K562 (cell line): ENCODE measurements at regions not wholly inside any gene's neighbourhood (a gene's known extent, or its start where the extent isn't known, plus 50 kb on each side); places are given as distances from the start of the nearest gene placed in this dataset.
A peak's percentile ranks its signal among the peaks of the same experiment; 100 is the strongest.

Source experiments
- ASH1L ChIP-seq: fragments of 450-650 bp; IDR thresholded peaks from 2 replicates; pipeline ENCODE4 v1.6.1; 2018; ENCODE audit warnings: borderline replicate concordance, mild to moderate bottlenecking, low read depth; ENCODE audit not compliant: partially characterized antibody
- CCAR2 ChIP-seq: fragments of 200-400 bp; formaldehyde crosslinking; IDR thresholded peaks from 2 replicates; pipeline ENCODE4 v1.6.1; 2017; ENCODE audit warnings: mild to moderate bottlenecking, low read depth, low read length
- CSDE1 ChIP-seq, 2 experiments: fragments of 450-650 bp; IDR thresholded peaks; 2 replicates each; pipeline ENCODE4 v1.6.1; 2016; ENCODE audit warnings: mild to moderate bottlenecking in 1 of 2
- ELF2 ChIP-seq: fragments of 250-450 bp; sonication (Bioruptor Pico); IDR thresholded peaks from 2 replicates; pipeline ENCODE4 v1.5.0; 2021; ENCODE audit warnings: mild to moderate bottlenecking
- KDM1A ChIP-seq, 2 experiments: fragments of 450-650 bp; IDR thresholded peaks; 2 replicates each; pipeline ENCODE4 v1.6.1; 2016; ENCODE audit warnings: mild to moderate bottlenecking in 2 of 2
- MAZ ChIP-seq, 2 experiments: fragments of 450-650 bp in 1 of 2; sonication (generic) in 1 of 2; formaldehyde crosslinking; IDR thresholded peaks in 1 of 2; conservative IDR thresholded peaks in 1 of 2; 2 replicates each; pipeline versions ENCODE4 v1.4.0 to v1.5.0; 2020; ENCODE audit warnings: mild to moderate bottlenecking in 1 of 2, missing genetic modification reagents in 1 of 2
- NR2C1 ChIP-seq, 2 experiments: fragments of 450-650 bp; IDR thresholded peaks; 2 replicates each; pipeline ENCODE4 v1.6.1; 2017; ENCODE audit warnings: mild to moderate bottlenecking in 2 of 2, antibody characterized with exemption in 1 of 2, inconsistent platforms in 1 of 2, missing compliant biosample characterization in 1 of 2, missing genetic modification characterization in 1 of 2
- NR4A1 ChIP-seq, 2 experiments: fragments of 250-450 bp in 1 of 2; fragments of 450-650 bp in 1 of 2; sonication (Bioruptor Pico) in 1 of 2; IDR thresholded peaks; 2 replicates each; pipeline versions ENCODE4 v1.4.0 to v1.6.1; 2016 to 2020; ENCODE audit warnings: mild to moderate bottlenecking in 2 of 2, missing compliant biosample characterization in 1 of 2, missing genetic modification characterization in 1 of 2, moderate library complexity in 1 of 2
- PCBP2 ChIP-seq: fragments of 200-400 bp; formaldehyde crosslinking; IDR thresholded peaks from 2 replicates; pipeline ENCODE4 v1.6.1; 2018; ENCODE audit warnings: low read length, low read depth, mild to moderate bottlenecking, moderate library complexity; ENCODE audit not compliant: poor library complexity, severe bottlenecking
- POLR2G ChIP-seq: fragments of 200-400 bp; formaldehyde crosslinking; IDR thresholded peaks from 2 replicates; pipeline ENCODE4 v1.6.1; 2017; ENCODE audit warnings: low read depth, mild to moderate bottlenecking, antibody characterized with exemption, low read length, moderate library complexity
- SNRNP70 ChIP-seq: fragments of 200-400 bp; formaldehyde crosslinking; optimal IDR thresholded peaks from 2 replicates; pipeline ENCODE3; 2017; ENCODE audit warnings: low read depth, low read length
- SUPT5H ChIP-seq: fragments of 450-650 bp; IDR thresholded peaks from 2 replicates; pipeline ENCODE4 v1.6.1; 2016
- TAF15 ChIP-seq: fragments of 200-400 bp; formaldehyde crosslinking; IDR thresholded peaks from 2 replicates; pipeline ENCODE4 v1.6.1; 2017; ENCODE audit warnings: mild to moderate bottlenecking, low read depth, low read length, moderate library complexity
- U2AF1 ChIP-seq: fragments of 200-400 bp; formaldehyde crosslinking; optimal IDR thresholded peaks from 2 replicates; pipeline ENCODE3; 2017; ENCODE audit warnings: mild to moderate bottlenecking, low read depth, low read length, moderate library complexity
- ZNF146 ChIP-seq: IDR thresholded peaks from one replicate; pipeline ENCODE4 v1.6.1; 2018; ENCODE audit warnings: missing compliant biosample characterization; ENCODE audit not compliant: unreplicated experiment
- ZNF41 ChIP-seq: fragments of 250-450 bp; sonication (Bioruptor Pico); conservative IDR thresholded peaks from 2 replicates; pipeline ENCODE4 v1.4.0; 2020; ENCODE audit warnings: mild to moderate bottlenecking
- TF ChIP-seq, protein P1 (sequence below): sonication (generic); formaldehyde crosslinking; IDR thresholded peaks from 2 replicates; pipeline ENCODE4 v1.8.1; 2023; ENCODE audit warnings: mild to moderate bottlenecking, missing genetic modification reagents
- TF ChIP-seq, protein P2 (sequence below): sonication (generic); formaldehyde crosslinking; IDR thresholded peaks from 2 replicates; pipeline ENCODE4 v1.8.0; 2022; ENCODE audit warnings: missing genetic modification reagents, mild to moderate bottlenecking, borderline replicate concordance
- TF ChIP-seq, protein P3 (sequence below): fragments of 250-450 bp; sonication (Bioruptor Pico); IDR thresholded peaks from 2 replicates; pipeline ENCODE4 v1.4.0; 2020; ENCODE audit warnings: mild to moderate bottlenecking, moderate library complexity
- TF ChIP-seq, protein P4 (sequence below): fragments of 250-450 bp; sonication (Bioruptor Pico); IDR thresholded peaks from 2 replicates; pipeline ENCODE4 v1.4.0; 2020; ENCODE audit warnings: borderline replicate concordance

DNA sequence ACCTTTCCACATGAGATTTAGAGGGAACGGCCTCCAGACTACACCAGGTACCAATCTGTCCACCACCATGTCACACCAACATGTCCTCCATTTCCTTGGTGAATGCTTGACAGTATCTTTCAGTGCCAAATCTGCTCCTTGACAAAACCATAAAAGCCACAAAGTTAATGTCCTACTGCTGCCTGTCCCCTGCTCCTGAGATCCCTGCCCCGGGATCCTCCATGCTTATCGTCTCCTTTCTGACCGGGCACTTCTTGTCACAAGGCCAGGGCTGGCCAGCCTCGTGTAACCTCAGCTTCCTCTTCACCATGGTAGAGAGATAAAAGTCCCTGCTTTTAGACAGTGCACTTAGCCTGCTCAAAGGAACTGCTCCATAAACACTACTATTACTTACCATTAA is 136.2 kb downstream of the NAV1 start (continued):
- TF ChIP-seq, protein P1, sequence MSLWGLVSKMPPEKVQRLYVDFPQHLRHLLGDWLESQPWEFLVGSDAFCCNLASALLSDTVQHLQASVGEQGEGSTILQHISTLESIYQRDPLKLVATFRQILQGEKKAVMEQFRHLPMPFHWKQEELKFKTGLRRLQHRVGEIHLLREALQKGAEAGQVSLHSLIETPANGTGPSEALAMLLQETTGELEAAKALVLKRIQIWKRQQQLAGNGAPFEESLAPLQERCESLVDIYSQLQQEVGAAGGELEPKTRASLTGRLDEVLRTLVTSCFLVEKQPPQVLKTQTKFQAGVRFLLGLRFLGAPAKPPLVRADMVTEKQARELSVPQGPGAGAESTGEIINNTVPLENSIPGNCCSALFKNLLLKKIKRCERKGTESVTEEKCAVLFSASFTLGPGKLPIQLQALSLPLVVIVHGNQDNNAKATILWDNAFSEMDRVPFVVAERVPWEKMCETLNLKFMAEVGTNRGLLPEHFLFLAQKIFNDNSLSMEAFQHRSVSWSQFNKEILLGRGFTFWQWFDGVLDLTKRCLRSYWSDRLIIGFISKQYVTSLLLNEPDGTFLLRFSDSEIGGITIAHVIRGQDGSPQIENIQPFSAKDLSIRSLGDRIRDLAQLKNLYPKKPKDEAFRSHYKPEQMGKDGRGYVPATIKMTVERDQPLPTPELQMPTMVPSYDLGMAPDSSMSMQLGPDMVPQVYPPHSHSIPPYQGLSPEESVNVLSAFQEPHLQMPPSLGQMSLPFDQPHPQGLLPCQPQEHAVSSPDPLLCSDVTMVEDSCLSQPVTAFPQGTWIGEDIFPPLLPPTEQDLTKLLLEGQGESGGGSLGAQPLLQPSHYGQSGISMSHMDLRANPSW (CRISPR knock-in tag): no peak
- TF ChIP-seq NR2C1 (IDR thresholded peaks at IDR 0.05) (no peak), NR2C1 (tag; IDR thresholded peaks at IDR 0.05) (peak; percentile 32; the same call in 1 of the 2 replicates), PCBP2 (no peak), TAF15 (no peak), U2AF1 (no peak), POLR2G (no peak), ASH1L (no peak), ELF2 (CRISPR knock-in tag) (peak; percentile 34; the same call in 1 of the 2 replicates), ZNF146 (CRISPR knock-in tag) (no peak), KDM1A (IDR thresholded peaks at IDR 0.05) (no peak), NR4A1 (CRISPR knock-in tag; IDR thresholded peaks at IDR 0.05) (no peak), NR4A1 (tag; IDR thresholded peaks at IDR 0.05) (peak; percentile 57; the same call in 1 of the 2 replicates), SNRNP70 (no peak), SUPT5H (no peak), MAZ (CRISPR knock-in tag; conservative IDR thresholded peaks at IDR 0.05 in 1 of 2, IDR thresholded peaks at IDR 0.05 in 1 of 2) (0 out of 4 replicates have a peak, but pooled peaks of 1 of the 2 experiments have one; percentile 13), CCAR2 (no peak), ZNF41 (CRISPR knock-in tag) (no peak), CSDE1 (IDR thresholded peaks at IDR 0.05) (no peak)
- TF ChIP-seq, protein P2, sequence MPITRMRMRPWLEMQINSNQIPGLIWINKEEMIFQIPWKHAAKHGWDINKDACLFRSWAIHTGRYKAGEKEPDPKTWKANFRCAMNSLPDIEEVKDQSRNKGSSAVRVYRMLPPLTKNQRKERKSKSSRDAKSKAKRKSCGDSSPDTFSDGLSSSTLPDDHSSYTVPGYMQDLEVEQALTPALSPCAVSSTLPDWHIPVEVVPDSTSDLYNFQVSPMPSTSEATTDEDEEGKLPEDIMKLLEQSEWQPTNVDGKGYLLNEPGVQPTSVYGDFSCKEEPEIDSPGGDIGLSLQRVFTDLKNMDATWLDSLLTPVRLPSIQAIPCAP (CRISPR knock-in tag): no peak
- TF ChIP-seq, protein P3, sequence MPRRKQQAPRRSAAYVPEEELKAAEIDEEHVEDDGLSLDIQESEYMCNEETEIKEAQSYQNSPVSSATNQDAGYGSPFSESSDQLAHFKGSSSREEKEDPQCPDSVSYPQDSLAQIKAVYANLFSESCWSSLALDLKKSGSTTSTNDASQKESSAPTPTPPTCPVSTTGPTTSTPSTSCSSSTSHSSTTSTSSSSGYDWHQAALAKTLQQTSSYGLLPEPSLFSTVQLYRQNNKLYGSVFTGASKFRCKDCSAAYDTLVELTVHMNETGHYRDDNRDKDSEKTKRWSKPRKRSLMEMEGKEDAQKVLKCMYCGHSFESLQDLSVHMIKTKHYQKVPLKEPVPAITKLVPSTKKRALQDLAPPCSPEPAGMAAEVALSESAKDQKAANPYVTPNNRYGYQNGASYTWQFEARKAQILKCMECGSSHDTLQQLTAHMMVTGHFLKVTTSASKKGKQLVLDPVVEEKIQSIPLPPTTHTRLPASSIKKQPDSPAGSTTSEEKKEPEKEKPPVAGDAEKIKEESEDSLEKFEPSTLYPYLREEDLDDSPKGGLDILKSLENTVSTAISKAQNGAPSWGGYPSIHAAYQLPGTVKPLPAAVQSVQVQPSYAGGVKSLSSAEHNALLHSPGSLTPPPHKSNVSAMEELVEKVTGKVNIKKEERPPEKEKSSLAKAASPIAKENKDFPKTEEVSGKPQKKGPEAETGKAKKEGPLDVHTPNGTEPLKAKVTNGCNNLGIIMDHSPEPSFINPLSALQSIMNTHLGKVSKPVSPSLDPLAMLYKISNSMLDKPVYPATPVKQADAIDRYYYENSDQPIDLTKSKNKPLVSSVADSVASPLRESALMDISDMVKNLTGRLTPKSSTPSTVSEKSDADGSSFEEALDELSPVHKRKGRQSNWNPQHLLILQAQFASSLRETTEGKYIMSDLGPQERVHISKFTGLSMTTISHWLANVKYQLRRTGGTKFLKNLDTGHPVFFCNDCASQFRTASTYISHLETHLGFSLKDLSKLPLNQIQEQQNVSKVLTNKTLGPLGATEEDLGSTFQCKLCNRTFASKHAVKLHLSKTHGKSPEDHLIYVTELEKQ (CRISPR knock-in tag): no peak
- TF ChIP-seq, protein P4, sequence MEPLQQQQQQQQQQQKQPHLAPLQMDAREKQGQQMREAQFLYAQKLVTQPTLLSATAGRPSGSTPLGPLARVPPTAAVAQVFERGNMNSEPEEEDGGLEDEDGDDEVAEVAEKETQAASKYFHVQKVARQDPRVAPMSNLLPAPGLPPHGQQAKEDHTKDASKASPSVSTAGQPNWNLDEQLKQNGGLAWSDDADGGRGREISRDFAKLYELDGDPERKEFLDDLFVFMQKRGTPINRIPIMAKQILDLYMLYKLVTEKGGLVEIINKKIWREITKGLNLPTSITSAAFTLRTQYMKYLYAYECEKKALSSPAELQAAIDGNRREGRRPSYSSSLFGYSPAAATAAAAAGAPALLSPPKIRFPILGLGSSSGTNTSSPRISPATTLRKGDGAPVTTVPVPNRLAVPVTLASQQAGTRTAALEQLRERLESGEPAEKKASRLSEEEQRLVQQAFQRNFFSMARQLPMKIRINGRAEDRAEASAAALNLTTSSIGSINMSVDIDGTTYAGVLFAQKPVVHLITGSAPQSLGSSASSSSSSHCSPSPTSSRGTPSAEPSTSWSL (CRISPR knock-in tag): no peak
